Neural progenitor cell (in vitro differentiated cells): ENCODE measurements at regions not wholly inside any gene's neighbourhood (a gene's known extent, or its start where the extent isn't known, plus 50 kb on each side); places are given as distances from the start of the nearest gene placed in this dataset.

Experiments used
- DNase-seq: peaks from one replicate; pipeline ENCODE4 v3.0.0-alpha.2; 2016; ENCODE audit warnings: low spot score
- H2AFZ ChIP-seq: fragments of 200-600 bp; sonication (generic); replicated peaks from 2 replicates; pipeline ENCODE4 v1.6.1; 2016; ENCODE audit warnings: antibody characterized with exemption
- H3F3A ChIP-seq: fragments of 200-600 bp; sonication (generic); 2 replicates; pipeline ENCODE4 v1.6.1; 2016; ENCODE audit warnings: antibody characterized with exemption, low read depth
- H3K27ac ChIP-seq: fragments of 200-600 bp; sonication (generic); 2 replicates; pipeline ENCODE4 v1.5.1; 2016; ENCODE audit warnings: mild to moderate bottlenecking
- H3K27me3 ChIP-seq: fragments of 200-600 bp; sonication (generic); 2 replicates; pipeline ENCODE4 v1.6.1; 2016; ENCODE audit warnings: mild to moderate bottlenecking, moderate library complexity
- H3K36me3 ChIP-seq: fragments of 200-600 bp; sonication (generic); 2 replicates; pipeline ENCODE4 v1.5.1; 2016
- H3K4me1 ChIP-seq: fragments of 200-600 bp; sonication (generic); 2 replicates; pipeline ENCODE4 v1.6.1; 2016; ENCODE audit warnings: mixed run types
- H3K4me2 ChIP-seq: fragments of 200-600 bp; sonication (generic); 2 replicates; pipeline ENCODE4 v1.6.1; 2016
- H3K4me3 ChIP-seq: fragments of 200-600 bp; sonication (generic); 2 replicates; pipeline ENCODE4 v1.5.1; 2016
- H3K79me2 ChIP-seq: fragments of 200-600 bp; sonication (generic); 2 replicates; pipeline ENCODE4 v1.6.1; 2016; ENCODE audit warnings: low read depth
- H3K9ac ChIP-seq: fragments of 200-600 bp; sonication (generic); 2 replicates; pipeline ENCODE4 v1.6.1; 2016
- H3K9me3 ChIP-seq: fragments of 200-600 bp; sonication (generic); 2 replicates; pipeline ENCODE4 v1.5.1; 2016; ENCODE audit warnings: low read depth
- H4K20me1 ChIP-seq: fragments of 200-600 bp; sonication (generic); 2 replicates; pipeline ENCODE4 v1.6.1; 2016; ENCODE audit warnings: low read depth
- H3K27ac Mint-ChIP-seq: 3 replicates; pipeline ENCODE4 v1.8.0; 2021; ENCODE audit warnings: mixed read lengths
- H3K27me3 Mint-ChIP-seq: 2 replicates; pipeline ENCODE4 v1.8.0; 2022; ENCODE audit warnings: low read depth, mild to moderate bottlenecking, inconsistent platforms, moderate library complexity, mixed read lengths; ENCODE audit not compliant: insufficient read depth
- H3K36me3 Mint-ChIP-seq: 3 replicates; pipeline ENCODE4 v1.8.0; 2021; ENCODE audit warnings: mixed read lengths
- H3K4me1 Mint-ChIP-seq: 3 replicates; pipeline ENCODE4 v1.8.0; 2021; ENCODE audit warnings: mixed read lengths
- H3K4me3 Mint-ChIP-seq: 3 replicates; pipeline ENCODE4 v1.8.0; 2021; ENCODE audit warnings: mild to moderate bottlenecking, moderate library complexity, mixed read lengths
- H3K9me3 Mint-ChIP-seq: 3 replicates; pipeline ENCODE4 v1.8.0; 2020; ENCODE audit warnings: mixed read lengths
- CTCF ChIP-seq: fragments of 200-600 bp; sonication (generic); IDR thresholded peaks from 2 replicates; pipeline ENCODE4 v1.5.1; 2017; ENCODE audit warnings: antibody characterized with exemption, mild to moderate bottlenecking
- EZH2 ChIP-seq: fragments of 200-600 bp; sonication (generic); IDR thresholded peaks from 2 replicates; pipeline ENCODE4 v1.6.1; 2017; ENCODE audit warnings: antibody characterized with exemption, mild to moderate bottlenecking, moderate library complexity
- EZH2phosphoT487 ChIP-seq: fragments of 200-600 bp; sonication (generic); IDR thresholded peaks from 2 replicates; pipeline ENCODE4 v1.6.1; 2017; ENCODE audit warnings: antibody characterized with exemption

GRCh38 chrX:7316280-7316679 is 168.3 kb upstream of the PUDP start:
- H3K27ac ChIP-seq: no peak overlapping the region
- no peak overlapping the region for H3K4me3 ChIP-seq
- Mint-ChIP-seq H3K4me3 (no peak overlapping the region), H3K27ac (no peak overlapping the region), H3K4me1 (peaks cover under 1% of the 10 kb centered on the region), H3K9me3 (no peaks in the 10 kb centered on the region), H3K27me3 (peaks cover 6% of the 10 kb centered on the region), H3K36me3 (no peaks in the 10 kb centered on the region)
- H2AFZ ChIP-seq: no peak overlapping the region
- no peak overlapping the region for H3K9ac ChIP-seq
- H3K79me2 ChIP-seq: no peaks in the 10 kb centered on the region
- no peaks in the 10 kb centered on the region for H4K20me1 ChIP-seq
- no peaks in the 10 kb centered on the region for H3K27me3 ChIP-seq
- H3K9me3 ChIP-seq: no peaks in the 10 kb centered on the region
- TF ChIP-seq EZH2phosphoT487: no peak
- TF ChIP-seq EZH2: no peak
- no peak for TF ChIP-seq CTCF
- no peak overlapping the region for H3K4me2 ChIP-seq
- no peaks in the 10 kb centered on the region for H3K36me3 ChIP-seq
- DNase-seq: no peak
- H3K4me1 ChIP-seq: no peaks in the 10 kb centered on the region
- H3F3A ChIP-seq: no peaks in the 10 kb centered on the region

GRCh38 chrX:7314425-7314824 is 166.5 kb upstream of the PUDP start:
- H3K27ac Mint-ChIP-seq: no peak overlapping the region
- H3K4me1 Mint-ChIP-seq: no peaks in the 10 kb centered on the region
- H3K36me3 Mint-ChIP-seq: no peaks in the 10 kb centered on the region
- H3K36me3 ChIP-seq: no peaks in the 10 kb centered on the region
- no peaks in the 10 kb centered on the region for H3K4me1 ChIP-seq
- H3K4me3 Mint-ChIP-seq: no peak overlapping the region
- no peaks in the 10 kb centered on the region for H3F3A ChIP-seq
- no peak overlapping the region for H2AFZ ChIP-seq
- H3K9me3 ChIP-seq: no peaks in the 10 kb centered on the region
- no peaks in the 10 kb centered on the region for H3K79me2 ChIP-seq
- peaks cover 2% of the 10 kb centered on the region for H3K27me3 Mint-ChIP-seq
- no peak overlapping the region for H3K4me2 ChIP-seq
- H3K4me3 ChIP-seq: no peak overlapping the region
- H3K27ac ChIP-seq: no peak overlapping the region
- H3K27me3 ChIP-seq: no peaks in the 10 kb centered on the region
- TF ChIP-seq EZH2: no peak
- TF ChIP-seq CTCF: no peak
- TF ChIP-seq EZH2phosphoT487: no peak
- no peaks in the 10 kb centered on the region for H4K20me1 ChIP-seq
- H3K9me3 Mint-ChIP-seq: no peaks in the 10 kb centered on the region
- H3K9ac ChIP-seq: no peak overlapping the region
- no peak for DNase-seq

- no peak for DNase-seq
- H3K27me3 ChIP-seq: no peaks in the 10 kb centered on the region
- Mint-ChIP-seq H3K4me3 (no peak overlapping the region), H3K9me3 (no peaks in the 10 kb centered on the region), H3K27me3 (peaks cover 5% of the 10 kb centered on the region), H3K27ac (no peak overlapping the region), H3K36me3 (peaks cover 14% of the 10 kb centered on the region), H3K4me1 (no peaks in the 10 kb centered on the region)
- no peak for TF ChIP-seq EZH2
- TF ChIP-seq EZH2phosphoT487: no peak
- no peak for TF ChIP-seq CTCF
- no peaks in the 10 kb centered on the region for H3K9me3 ChIP-seq
- no peak overlapping the region for H3K4me2 ChIP-seq
- H3K27ac ChIP-seq: no peak overlapping the region
- H3K36me3 ChIP-seq: no peaks in the 10 kb centered on the region
- no peaks in the 10 kb centered on the region for H3K79me2 ChIP-seq
- H3K9ac ChIP-seq: no peak overlapping the region
- no peak overlapping the region for H2AFZ ChIP-seq
- no peaks in the 10 kb centered on the region for H3K4me1 ChIP-seq
- no peak overlapping the region for H3K4me3 ChIP-seq
- H4K20me1 ChIP-seq: no peaks in the 10 kb centered on the region
- no peaks in the 10 kb centered on the region for H3F3A ChIP-seq
Observed at GRCh38 chrX:7307720-7308119, 159.8 kb upstream of the PUDP start.

DNA sequence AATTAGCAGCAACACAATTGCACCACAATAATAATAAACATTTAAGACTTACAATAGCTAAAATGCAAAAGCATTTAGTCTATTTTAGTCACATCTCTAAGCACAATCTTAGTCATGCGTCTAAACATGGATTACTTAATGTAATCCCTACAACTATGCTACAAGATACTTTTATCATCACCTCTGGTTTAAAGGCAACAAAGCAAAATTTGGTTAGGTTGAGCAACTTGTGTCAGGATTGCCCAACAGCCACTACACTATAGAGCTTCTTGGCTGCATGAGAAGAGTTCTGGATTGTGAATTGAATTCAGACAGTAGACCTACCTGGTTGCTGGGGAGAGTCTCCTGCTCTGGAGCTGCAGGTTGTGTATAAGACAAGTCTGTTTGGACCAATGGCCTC is 146.5 kb upstream of the PUDP start:
- no peaks in the 10 kb centered on the region for H3K9me3 Mint-ChIP-seq
- H3K4me3 Mint-ChIP-seq: no peak overlapping the region
- Histone ChIP-seq H3K36me3 (no peaks in the 10 kb centered on the region), H3K9ac (no peak overlapping the region), H3K4me3 (no peak overlapping the region), H3K4me1 (no peaks in the 10 kb centered on the region), H3K27ac (no peak overlapping the region), H3K79me2 (no peaks in the 10 kb centered on the region), H3F3A (no peaks in the 10 kb centered on the region), H3K27me3 (no peaks in the 10 kb centered on the region), H3K9me3 (no peaks in the 10 kb centered on the region), H2AFZ (no peak overlapping the region), H4K20me1 (no peaks in the 10 kb centered on the region), H3K4me2 (no peak overlapping the region)
- TF ChIP-seq CTCF: no peak
- TF ChIP-seq EZH2phosphoT487: no peak
- TF ChIP-seq EZH2: no peak
- DNase-seq: no peak
- H3K4me1 Mint-ChIP-seq: peaks cover 12% of the 10 kb centered on the region
- peaks cover under 1% of the 10 kb centered on the region for H3K27me3 Mint-ChIP-seq
- no peaks in the 10 kb centered on the region for H3K36me3 Mint-ChIP-seq
- no peak overlapping the region for H3K27ac Mint-ChIP-seq
